ENCODE measurements at regions not wholly inside any gene's neighbourhood (a gene's known extent, or its start where the extent isn't known, plus 50 kb on each side); places are given as distances from the start of the nearest gene placed in this dataset.
"Not testable (repeated sequence)": the region's sequence is repeated elsewhere in the genome, so short reads cannot be mapped to it uniquely, and the experiment has no call there.

- H3K36me3 ChIP-seq (ENCODE audit: control insufficient read depth in 2 of 2, insufficient read depth in 1 of 2, low read length in 2 of 2); CTCF ChIA-PET; H3K27ac ChIP-seq (ENCODE audit: extremely low read depth, low read depth, low read length); POLR2A ChIA-PET; H3K4me1 ChIP-seq (ENCODE audit: control insufficient read depth, insufficient read depth, low read length); H3K9me3 ChIP-seq (ENCODE audit: control insufficient read depth, insufficient read depth, low read depth, low read length); H3K4me3 ChIP-seq (ENCODE audit: low read depth, low read length): not testable (repeated sequence)
Measured at GRCh38 chr7:106713452-106713851, 52.5 kb upstream of the CCDC71L start.

GRCh38 chr7:106714590-106715442 lies 53.9 kb upstream of the CCDC71L start:
- H3K4me1 ChIP-seq (ENCODE audit: control insufficient read depth, insufficient read depth, low read length); H3K9me3 ChIP-seq (ENCODE audit: control insufficient read depth, insufficient read depth, low read depth, low read length); H3K36me3 ChIP-seq (ENCODE audit: control insufficient read depth in 2 of 2, insufficient read depth in 1 of 2, low read length in 2 of 2); POLR2A ChIA-PET; H3K4me3 ChIP-seq (ENCODE audit: low read depth, low read length); H3K27ac ChIP-seq (ENCODE audit: extremely low read depth, low read depth, low read length): not testable (repeated sequence)
- TF ChIP-seq ZNF146 (tag by site-specific recombination; IDR thresholded peaks at IDR 0.05), result peak; percentile 62; the same call in 1 of the 2 replicates
- CTCF ChIA-PET, result interaction anchor here (0.6 kb wide), 1 partner anchor 548 kb away, joined by 3 read pairs; no protein-coding TSS in a partner anchor

- Histone ChIP-seq H3K9me3 (ENCODE audit: control insufficient read depth, insufficient read depth, low read depth, low read length) (no peaks in the 10 kb centered on the region), H3K36me3 (ENCODE audit: control insufficient read depth in 2 of 2, insufficient read depth in 1 of 2, low read length in 2 of 2) (no peaks in the 10 kb centered on the region), H3K4me1 (ENCODE audit: control insufficient read depth, insufficient read depth, low read length) (no peaks in the 10 kb centered on the region), H3K27ac (ENCODE audit: extremely low read depth, low read depth, low read length) (no peak overlapping the region), H3K4me3 (ENCODE audit: low read depth, low read length) (no peak overlapping the region)
- POLR2A ChIA-PET, result no interaction called here
- TF ChIP-seq ZNF423 (tag by site-specific recombination; IDR thresholded peaks at IDR 0.05) (no peak), PRDM10 (tag by site-specific recombination; IDR thresholded peaks at IDR 0.05) (no peak), EGR2 (tag by site-specific recombination; IDR thresholded peaks at IDR 0.05; ENCODE audit: low read depth) (no peak)
- CTCF ChIA-PET, result no interaction called here
Measured at GRCh38 chr7:106715730-106716129, 54.8 kb upstream of the CCDC71L start.

- H3K4me1 ChIP-seq (ENCODE audit: control insufficient read depth, insufficient read depth, low read length), result no peaks in the 10 kb centered on the region
- POLR2A ChIA-PET, result no interaction called here
- H3K27ac ChIP-seq (ENCODE audit: extremely low read depth, low read depth, low read length), result no peak overlapping the region
- no peaks in the 10 kb centered on the region for H3K36me3 ChIP-seq (ENCODE audit: control insufficient read depth in 2 of 2, insufficient read depth in 1 of 2, low read length in 2 of 2)
- CTCF ChIA-PET, result interaction anchor here (1.1 to 2.4 kb wide), 2 partner anchors 19 to 175 kb away, joined by 3 to 7 read pairs; no protein-coding TSS in a partner anchor
- no peaks in the 10 kb centered on the region for H3K9me3 ChIP-seq (ENCODE audit: control insufficient read depth, insufficient read depth, low read depth, low read length)
- no peak overlapping the region for H3K4me3 ChIP-seq (ENCODE audit: low read depth, low read length)
- TF ChIP-seq OSR2 (tag by site-specific recombination; IDR thresholded peaks at IDR 0.05) (no peak), ZIC2 (tag by site-specific recombination; IDR thresholded peaks at IDR 0.05) (no peak), ZSCAN23 (tag by site-specific recombination; IDR thresholded peaks at IDR 0.05) (no peak), ZNF394 (tag by site-specific recombination; IDR thresholded peaks at IDR 0.05; ENCODE audit: borderline replicate concordance) (no peak), ZFP3 (tag by site-specific recombination; IDR thresholded peaks at IDR 0.05; ENCODE audit: low read depth) (no peak), KLF7 (tag by site-specific recombination; IDR thresholded peaks at IDR 0.05; ENCODE audit: borderline replicate concordance) (no peak), ZNF24 (tag by site-specific recombination; IDR thresholded peaks at IDR 0.05) (no peak), ZBTB49 (tag by site-specific recombination; IDR thresholded peaks at IDR 0.05; ENCODE audit: low read depth) (no peak), INSM2 (tag by site-specific recombination; IDR thresholded peaks at IDR 0.05) (no peak), ZNF266 (tag by site-specific recombination; IDR thresholded peaks at IDR 0.05; ENCODE audit: low read depth) (no peak), ZNF777 (tag by site-specific recombination; IDR thresholded peaks at IDR 0.05; ENCODE audit: borderline replicate concordance) (no peak), GLIS2 (tag by site-specific recombination; IDR thresholded peaks at IDR 0.05) (no peak), ZNF623 (tag by site-specific recombination; IDR thresholded peaks at IDR 0.05) (no peak), HOXA7 (CRISPR knock-in tag; IDR thresholded peaks at IDR 0.05; ENCODE audit: borderline replicate concordance) (no peak), ZNF521 (tag by site-specific recombination; IDR thresholded peaks at IDR 0.05) (no peak)
Measured at GRCh38 chr7:106717254-106717954, 56.4 kb upstream of the CCDC71L start.
